HFFc6 (cell line): ENCODE measurements at regions not wholly inside any gene's neighbourhood (a gene's known extent, or its start where the extent isn't known, plus 50 kb on each side); places are given as distances from the start of the nearest gene placed in this dataset.

Source experiments
- DNase-seq: peaks from one replicate; pipeline ENCODE4 v3.0.0-alpha.2; 2018
- H3K27ac Mint-ChIP-seq: 2 replicates; pipeline ENCODE4 v1.8.0; 2020; ENCODE audit warnings: mild to moderate bottlenecking, mixed read lengths
- H3K27me3 Mint-ChIP-seq: 2 replicates; pipeline ENCODE4 v1.8.0; 2021; ENCODE audit warnings: mild to moderate bottlenecking, moderate library complexity, mixed read lengths; ENCODE audit not compliant: insufficient read depth
- H3K36me3 Mint-ChIP-seq: 2 replicates; pipeline ENCODE4 v1.8.0; 2021; ENCODE audit warnings: low read depth, mixed read lengths
- H3K4me1 Mint-ChIP-seq: 2 replicates; pipeline ENCODE4 v1.8.0; 2020; ENCODE audit warnings: low read depth, mixed read lengths
- H3K4me3 Mint-ChIP-seq: 2 replicates; pipeline ENCODE4 v1.8.0; 2020; ENCODE audit warnings: mild to moderate bottlenecking, moderate library complexity, mixed read lengths
- H3K9me3 Mint-ChIP-seq: 2 replicates; pipeline ENCODE4 v1.8.0; 2020; ENCODE audit warnings: mild to moderate bottlenecking, mixed read lengths
- TF ChIP-seq, protein P1 (sequence below): fragments of 200-600 bp; sonication (generic); IDR thresholded peaks from 2 replicates; pipeline ENCODE4 v1.5.0; 2021; ENCODE audit warnings: antibody characterized with exemption, mild to moderate bottlenecking

- Mint-ChIP-seq H3K27me3 (no peaks in the 10 kb centered on the region), H3K36me3 (no peaks in the 10 kb centered on the region), H3K4me1 (no peaks in the 10 kb centered on the region), H3K4me3 (no peak overlapping the region), H3K27ac (no peak overlapping the region), H3K9me3 (no peaks in the 10 kb centered on the region)
- TF ChIP-seq, protein P1, sequence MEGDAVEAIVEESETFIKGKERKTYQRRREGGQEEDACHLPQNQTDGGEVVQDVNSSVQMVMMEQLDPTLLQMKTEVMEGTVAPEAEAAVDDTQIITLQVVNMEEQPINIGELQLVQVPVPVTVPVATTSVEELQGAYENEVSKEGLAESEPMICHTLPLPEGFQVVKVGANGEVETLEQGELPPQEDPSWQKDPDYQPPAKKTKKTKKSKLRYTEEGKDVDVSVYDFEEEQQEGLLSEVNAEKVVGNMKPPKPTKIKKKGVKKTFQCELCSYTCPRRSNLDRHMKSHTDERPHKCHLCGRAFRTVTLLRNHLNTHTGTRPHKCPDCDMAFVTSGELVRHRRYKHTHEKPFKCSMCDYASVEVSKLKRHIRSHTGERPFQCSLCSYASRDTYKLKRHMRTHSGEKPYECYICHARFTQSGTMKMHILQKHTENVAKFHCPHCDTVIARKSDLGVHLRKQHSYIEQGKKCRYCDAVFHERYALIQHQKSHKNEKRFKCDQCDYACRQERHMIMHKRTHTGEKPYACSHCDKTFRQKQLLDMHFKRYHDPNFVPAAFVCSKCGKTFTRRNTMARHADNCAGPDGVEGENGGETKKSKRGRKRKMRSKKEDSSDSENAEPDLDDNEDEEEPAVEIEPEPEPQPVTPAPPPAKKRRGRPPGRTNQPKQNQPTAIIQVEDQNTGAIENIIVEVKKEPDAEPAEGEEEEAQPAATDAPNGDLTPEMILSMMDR: no peak
- no peak for DNase-seq
Measured at GRCh38 chr13:74647991-74648390, 513.8 kb upstream of the KLF12 start.

- no peaks in the 10 kb centered on the region for H3K4me1 Mint-ChIP-seq
Measured at GRCh38 chr13:74647211-74647610, 513.0 kb upstream of the KLF12 start.

GRCh38 chr13:74646091-74646490 lies 511.9 kb upstream of the KLF12 start:
- no peaks in the 10 kb centered on the region for H3K9me3 Mint-ChIP-seq
- TF ChIP-seq, protein P1: no peak
- no peak overlapping the region for H3K27ac Mint-ChIP-seq
- DNase-seq: no peak
- H3K36me3 Mint-ChIP-seq: no peaks in the 10 kb centered on the region
- H3K4me3 Mint-ChIP-seq: no peak overlapping the region
- peaks cover 6% of the 10 kb centered on the region for H3K4me1 Mint-ChIP-seq
- H3K27me3 Mint-ChIP-seq: no peaks in the 10 kb centered on the region

More at GRCh38 chr13:74647211-74647610, 513.0 kb upstream of the KLF12 start:
- H3K27ac Mint-ChIP-seq: no peak overlapping the region
- no peak for DNase-seq
- no peak overlapping the region for H3K4me3 Mint-ChIP-seq
- no peaks in the 10 kb centered on the region for H3K27me3 Mint-ChIP-seq
- H3K36me3 Mint-ChIP-seq: no peaks in the 10 kb centered on the region
- no peaks in the 10 kb centered on the region for H3K9me3 Mint-ChIP-seq
- TF ChIP-seq, protein P1: no peak

DNA sequence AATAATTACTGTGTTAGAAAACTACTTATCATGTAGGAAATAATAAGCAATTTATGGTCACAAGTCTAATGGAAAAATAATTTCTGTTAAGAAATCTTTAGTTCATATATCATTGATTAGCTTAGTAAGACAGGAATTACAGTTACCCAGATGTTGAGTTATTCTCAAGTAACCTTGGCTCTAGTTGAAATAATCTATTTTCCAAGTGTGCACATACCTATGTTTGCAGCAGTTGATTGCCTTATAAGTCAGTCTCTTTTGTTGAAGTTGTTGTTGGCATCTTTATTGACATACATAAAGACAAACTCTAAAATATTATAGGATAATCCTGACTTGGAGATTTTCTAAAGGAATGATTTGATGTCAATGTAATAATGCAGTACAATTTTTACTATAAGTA lies 511.4 kb upstream of the KLF12 start:
- no peak overlapping the region for H3K27ac Mint-ChIP-seq
- H3K27me3 Mint-ChIP-seq: no peaks in the 10 kb centered on the region
- TF ChIP-seq, protein P1: no peak
- H3K4me3 Mint-ChIP-seq: no peak overlapping the region
- H3K4me1 Mint-ChIP-seq: peaks cover 7% of the 10 kb centered on the region
- no peaks in the 10 kb centered on the region for H3K9me3 Mint-ChIP-seq
- no peak for DNase-seq
- H3K36me3 Mint-ChIP-seq: no peaks in the 10 kb centered on the region

DNA sequence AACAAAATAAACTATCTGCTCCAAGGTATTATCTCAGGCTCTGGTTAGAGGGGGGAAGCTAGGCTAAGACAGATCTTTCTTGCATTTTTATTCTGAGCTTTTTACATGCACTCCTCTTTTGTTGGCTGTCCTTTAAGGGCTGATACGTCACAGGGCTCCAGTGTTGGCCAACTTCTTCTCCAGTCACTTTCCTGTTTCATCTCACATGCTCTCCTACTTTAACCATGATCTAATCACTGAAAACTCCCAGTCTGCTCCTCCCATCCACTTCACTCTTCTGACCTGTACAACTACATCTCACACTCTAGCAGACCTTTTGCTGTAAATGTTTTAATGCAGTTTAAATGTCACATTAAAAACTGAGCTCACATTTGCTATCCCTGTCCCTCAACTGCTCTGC lies 510.0 kb upstream of the KLF12 start:
- H3K4me3 Mint-ChIP-seq: no peak overlapping the region
- no peak overlapping the region for H3K27ac Mint-ChIP-seq
- H3K4me1 Mint-ChIP-seq: peaks cover 7% of the 10 kb centered on the region
- no peaks in the 10 kb centered on the region for H3K9me3 Mint-ChIP-seq
- TF ChIP-seq, protein P1: no peak
- H3K36me3 Mint-ChIP-seq: no peaks in the 10 kb centered on the region
- DNase-seq: no peak
- H3K27me3 Mint-ChIP-seq: no peaks in the 10 kb centered on the region

GRCh38 chr13:74641586-74641985 lies 507.4 kb upstream of the KLF12 start:
- H3K9me3 Mint-ChIP-seq: no peaks in the 10 kb centered on the region
- peaks cover 7% of the 10 kb centered on the region for H3K4me1 Mint-ChIP-seq
- no peak overlapping the region for H3K4me3 Mint-ChIP-seq
- no peaks in the 10 kb centered on the region for H3K36me3 Mint-ChIP-seq
- H3K27ac Mint-ChIP-seq: no peak overlapping the region
- peak; percentile 47 for DNase-seq
- TF ChIP-seq, protein P1: no peak
- no peaks in the 10 kb centered on the region for H3K27me3 Mint-ChIP-seq
